ENCODE measurements at regions not wholly inside any gene's neighbourhood (a gene's known extent, or its start where the extent isn't known, plus 50 kb on each side); places are given as distances from the start of the nearest gene placed in this dataset.

DNA sequence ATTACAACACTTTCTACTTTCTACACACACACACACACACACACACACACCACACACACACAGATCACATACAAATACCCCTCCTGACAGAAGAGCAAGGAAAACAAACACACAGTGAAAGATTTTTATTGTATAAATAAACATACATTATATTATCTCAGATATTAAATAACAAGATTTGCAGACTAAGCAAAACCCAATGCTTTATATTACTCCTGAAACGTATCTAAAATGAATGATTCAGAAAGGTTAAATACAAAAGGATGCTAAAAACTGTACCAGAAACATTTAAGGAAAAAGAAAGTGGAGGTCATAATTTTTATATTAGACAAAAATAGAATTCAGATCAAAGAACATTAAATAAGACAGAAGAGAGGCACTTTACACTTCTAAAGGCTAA lies 208.3 kb upstream of the NPSR1 start (continued):
- TF ChIP-seq, protein P1, sequence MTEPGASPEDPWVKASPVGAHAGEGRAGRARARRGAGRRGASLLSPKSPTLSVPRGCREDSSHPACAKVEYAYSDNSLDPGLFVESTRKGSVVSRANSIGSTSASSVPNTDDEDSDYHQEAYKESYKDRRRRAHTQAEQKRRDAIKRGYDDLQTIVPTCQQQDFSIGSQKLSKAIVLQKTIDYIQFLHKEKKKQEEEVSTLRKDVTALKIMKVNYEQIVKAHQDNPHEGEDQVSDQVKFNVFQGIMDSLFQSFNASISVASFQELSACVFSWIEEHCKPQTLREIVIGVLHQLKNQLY (CRISPR knock-in tag; IDR thresholded peaks at IDR 0.05), result no peak
- TF ChIP-seq, protein P2, sequence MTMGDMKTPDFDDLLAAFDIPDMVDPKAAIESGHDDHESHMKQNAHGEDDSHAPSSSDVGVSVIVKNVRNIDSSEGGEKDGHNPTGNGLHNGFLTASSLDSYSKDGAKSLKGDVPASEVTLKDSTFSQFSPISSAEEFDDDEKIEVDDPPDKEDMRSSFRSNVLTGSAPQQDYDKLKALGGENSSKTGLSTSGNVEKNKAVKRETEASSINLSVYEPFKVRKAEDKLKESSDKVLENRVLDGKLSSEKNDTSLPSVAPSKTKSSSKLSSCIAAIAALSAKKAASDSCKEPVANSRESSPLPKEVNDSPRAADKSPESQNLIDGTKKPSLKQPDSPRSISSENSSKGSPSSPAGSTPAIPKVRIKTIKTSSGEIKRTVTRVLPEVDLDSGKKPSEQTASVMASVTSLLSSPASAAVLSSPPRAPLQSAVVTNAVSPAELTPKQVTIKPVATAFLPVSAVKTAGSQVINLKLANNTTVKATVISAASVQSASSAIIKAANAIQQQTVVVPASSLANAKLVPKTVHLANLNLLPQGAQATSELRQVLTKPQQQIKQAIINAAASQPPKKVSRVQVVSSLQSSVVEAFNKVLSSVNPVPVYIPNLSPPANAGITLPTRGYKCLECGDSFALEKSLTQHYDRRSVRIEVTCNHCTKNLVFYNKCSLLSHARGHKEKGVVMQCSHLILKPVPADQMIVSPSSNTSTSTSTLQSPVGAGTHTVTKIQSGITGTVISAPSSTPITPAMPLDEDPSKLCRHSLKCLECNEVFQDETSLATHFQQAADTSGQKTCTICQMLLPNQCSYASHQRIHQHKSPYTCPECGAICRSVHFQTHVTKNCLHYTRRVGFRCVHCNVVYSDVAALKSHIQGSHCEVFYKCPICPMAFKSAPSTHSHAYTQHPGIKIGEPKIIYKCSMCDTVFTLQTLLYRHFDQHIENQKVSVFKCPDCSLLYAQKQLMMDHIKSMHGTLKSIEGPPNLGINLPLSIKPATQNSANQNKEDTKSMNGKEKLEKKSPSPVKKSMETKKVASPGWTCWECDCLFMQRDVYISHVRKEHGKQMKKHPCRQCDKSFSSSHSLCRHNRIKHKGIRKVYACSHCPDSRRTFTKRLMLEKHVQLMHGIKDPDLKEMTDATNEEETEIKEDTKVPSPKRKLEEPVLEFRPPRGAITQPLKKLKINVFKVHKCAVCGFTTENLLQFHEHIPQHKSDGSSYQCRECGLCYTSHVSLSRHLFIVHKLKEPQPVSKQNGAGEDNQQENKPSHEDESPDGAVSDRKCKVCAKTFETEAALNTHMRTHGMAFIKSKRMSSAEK (CRISPR knock-in tag; IDR thresholded peaks at IDR 0.05; ENCODE audit: borderline replicate concordance), result no peak
- TF ChIP-seq GABPB1 (CRISPR knock-in tag; IDR thresholded peaks at IDR 0.05), result no peak
- no peak for TF ChIP-seq PRDM15 (CRISPR knock-in tag; IDR thresholded peaks at IDR 0.05)

- POLR2A ChIA-PET, result no interaction called here
- no peak for DNase-seq (ENCODE audit: low spot score)
- Mint-ChIP-seq H3K4me3 (no peak overlapping the region), H3K27me3 (ENCODE audit: low read depth) (no peaks in the 10 kb centered on the region; the same call in 1 of the 2 replicates), H3K4me1 (peaks cover 6% of the 10 kb centered on the region), H3K27ac (no peak overlapping the region), H3K9me3 (no peaks in the 10 kb centered on the region), H3K36me3 (no peaks in the 10 kb centered on the region)
- CTCF ChIA-PET, result no interaction called here
- TF ChIP-seq ATF1 (CRISPR knock-in tag; IDR thresholded peaks at IDR 0.05) (no peak), ZNF396 (CRISPR knock-in tag; IDR thresholded peaks at IDR 0.05; ENCODE audit: borderline replicate concordance) (no peak), CBFB (CRISPR knock-in tag; IDR thresholded peaks at IDR 0.05; ENCODE audit: low read depth) (no peak), ZNF263 (CRISPR knock-in tag; IDR thresholded peaks at IDR 0.05; ENCODE audit: low read depth) (no peak), NR3C1 (CRISPR knock-in tag; conservative IDR thresholded peaks at IDR 0.05; ENCODE audit: low read depth) (no peak), ZMAT4 (CRISPR knock-in tag; IDR thresholded peaks at IDR 0.05) (no peak)
- TF ChIP-seq, protein P3, sequence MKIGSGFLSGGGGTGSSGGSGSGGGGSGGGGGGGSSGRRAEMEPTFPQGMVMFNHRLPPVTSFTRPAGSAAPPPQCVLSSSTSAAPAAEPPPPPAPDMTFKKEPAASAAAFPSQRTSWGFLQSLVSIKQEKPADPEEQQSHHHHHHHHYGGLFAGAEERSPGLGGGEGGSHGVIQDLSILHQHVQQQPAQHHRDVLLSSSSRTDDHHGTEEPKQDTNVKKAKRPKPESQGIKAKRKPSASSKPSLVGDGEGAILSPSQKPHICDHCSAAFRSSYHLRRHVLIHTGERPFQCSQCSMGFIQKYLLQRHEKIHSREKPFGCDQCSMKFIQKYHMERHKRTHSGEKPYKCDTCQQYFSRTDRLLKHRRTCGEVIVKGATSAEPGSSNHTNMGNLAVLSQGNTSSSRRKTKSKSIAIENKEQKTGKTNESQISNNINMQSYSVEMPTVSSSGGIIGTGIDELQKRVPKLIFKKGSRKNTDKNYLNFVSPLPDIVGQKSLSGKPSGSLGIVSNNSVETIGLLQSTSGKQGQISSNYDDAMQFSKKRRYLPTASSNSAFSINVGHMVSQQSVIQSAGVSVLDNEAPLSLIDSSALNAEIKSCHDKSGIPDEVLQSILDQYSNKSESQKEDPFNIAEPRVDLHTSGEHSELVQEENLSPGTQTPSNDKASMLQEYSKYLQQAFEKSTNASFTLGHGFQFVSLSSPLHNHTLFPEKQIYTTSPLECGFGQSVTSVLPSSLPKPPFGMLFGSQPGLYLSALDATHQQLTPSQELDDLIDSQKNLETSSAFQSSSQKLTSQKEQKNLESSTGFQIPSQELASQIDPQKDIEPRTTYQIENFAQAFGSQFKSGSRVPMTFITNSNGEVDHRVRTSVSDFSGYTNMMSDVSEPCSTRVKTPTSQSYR (CRISPR knock-in tag; IDR thresholded peaks at IDR 0.05), result no peak
- no peak for ATAC-seq
Measured at GRCh38 chr7:34451183-34451582, 206.8 kb upstream of the NPSR1 start.

DNA sequence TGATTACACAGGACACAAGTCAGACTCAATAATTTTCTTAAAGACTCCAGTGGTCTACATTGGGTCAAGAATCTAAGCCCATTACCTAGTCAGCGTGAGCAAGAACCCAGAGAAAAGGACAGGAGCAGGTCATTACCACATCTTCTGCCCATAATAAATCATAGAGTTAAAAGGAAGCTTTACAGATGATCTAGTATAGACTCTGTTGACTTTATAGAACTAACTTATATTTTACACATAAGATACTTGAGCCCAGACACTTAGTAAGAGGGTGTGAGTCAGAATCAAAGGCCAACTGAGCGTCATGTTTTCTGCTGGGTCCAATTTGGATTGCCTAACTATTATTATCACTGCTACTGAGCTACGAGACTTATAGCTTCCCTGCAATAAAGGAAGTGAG lies 206.1 kb upstream of the NPSR1 start:
- Mint-ChIP-seq H3K4me1 (peaks cover 8% of the 10 kb centered on the region), H3K27me3 (ENCODE audit: low read depth) (no peaks in the 10 kb centered on the region; the same call in 1 of the 2 replicates), H3K27ac (no peak overlapping the region), H3K36me3 (no peaks in the 10 kb centered on the region), H3K9me3 (no peaks in the 10 kb centered on the region; the same call in 1 of the 2 replicates), H3K4me3 (no peak overlapping the region)
- CTCF ChIA-PET, result no interaction called here
- POLR2A ChIA-PET, result no interaction called here
- ATAC-seq (no peak), DNase-seq (ENCODE audit: low spot score) (no peak)
- TF ChIP-seq AFF4 (CRISPR knock-in tag; IDR thresholded peaks at IDR 0.05; ENCODE audit: borderline replicate concordance) (no peak), TCF7 (CRISPR knock-in tag; IDR thresholded peaks at IDR 0.05; ENCODE audit: low read depth) (no peak), MXD4 (CRISPR knock-in tag; IDR thresholded peaks at IDR 0.05; ENCODE audit: borderline replicate concordance) (no peak), NR3C1 (CRISPR knock-in tag; conservative IDR thresholded peaks at IDR 0.05; ENCODE audit: low read depth) (no peak), SP1 (CRISPR knock-in tag; conservative IDR thresholded peaks at IDR 0.05) (no peak), SMAD3 (CRISPR knock-in tag; IDR thresholded peaks at IDR 0.05; ENCODE audit: borderline replicate concordance) (no peak)
- TF ChIP-seq, protein P4, sequence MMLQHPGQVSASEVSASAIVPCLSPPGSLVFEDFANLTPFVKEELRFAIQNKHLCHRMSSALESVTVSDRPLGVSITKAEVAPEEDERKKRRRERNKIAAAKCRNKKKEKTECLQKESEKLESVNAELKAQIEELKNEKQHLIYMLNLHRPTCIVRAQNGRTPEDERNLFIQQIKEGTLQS (CRISPR knock-in tag; conservative IDR thresholded peaks at IDR 0.05), result no peak
